ENCODE measurements at regions not wholly inside any gene's neighbourhood (a gene's known extent, or its start where the extent isn't known, plus 50 kb on each side); places are given as distances from the start of the nearest gene placed in this dataset.

DNA sequence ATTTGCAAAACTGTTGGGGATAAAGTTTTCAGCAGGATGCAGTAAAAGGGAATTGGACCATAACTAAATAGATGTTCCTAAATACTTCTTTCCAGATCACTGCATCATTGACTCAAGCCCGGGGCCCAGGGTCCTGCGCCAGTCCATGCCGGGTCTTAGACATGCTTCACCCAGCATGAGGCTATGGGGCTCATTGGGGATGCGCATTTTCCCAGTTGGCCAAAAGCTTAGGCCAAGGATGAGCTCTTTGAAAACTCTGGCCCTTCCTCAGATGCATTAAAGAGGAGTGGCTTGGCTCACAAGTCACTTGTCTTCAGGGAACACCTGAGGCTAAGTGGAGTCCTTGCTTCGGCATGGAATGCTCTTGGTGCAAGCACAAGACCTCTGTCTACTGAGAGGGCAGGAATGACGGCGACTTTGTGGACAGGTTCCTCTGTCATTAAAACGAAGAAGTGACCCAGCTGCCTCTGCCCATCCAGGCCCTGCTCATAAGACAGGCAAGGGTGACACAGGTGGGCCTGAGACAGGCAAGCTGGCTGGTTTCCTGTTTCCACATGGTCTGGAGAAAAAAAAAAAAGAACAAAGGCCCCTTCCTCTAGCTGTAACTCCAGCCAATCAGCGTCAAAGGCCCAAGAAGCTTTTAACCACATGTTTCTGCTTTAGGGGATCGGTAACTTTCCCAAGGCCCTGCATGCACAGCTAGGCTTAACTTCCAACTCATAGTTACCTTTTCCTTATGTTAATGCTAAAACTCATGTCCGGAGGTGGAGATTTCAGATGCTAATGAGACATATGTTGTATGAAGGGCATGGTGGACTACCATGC lies 81.4 kb upstream of the CDH4 start:
- TF ChIP-seq, protein P1, sequence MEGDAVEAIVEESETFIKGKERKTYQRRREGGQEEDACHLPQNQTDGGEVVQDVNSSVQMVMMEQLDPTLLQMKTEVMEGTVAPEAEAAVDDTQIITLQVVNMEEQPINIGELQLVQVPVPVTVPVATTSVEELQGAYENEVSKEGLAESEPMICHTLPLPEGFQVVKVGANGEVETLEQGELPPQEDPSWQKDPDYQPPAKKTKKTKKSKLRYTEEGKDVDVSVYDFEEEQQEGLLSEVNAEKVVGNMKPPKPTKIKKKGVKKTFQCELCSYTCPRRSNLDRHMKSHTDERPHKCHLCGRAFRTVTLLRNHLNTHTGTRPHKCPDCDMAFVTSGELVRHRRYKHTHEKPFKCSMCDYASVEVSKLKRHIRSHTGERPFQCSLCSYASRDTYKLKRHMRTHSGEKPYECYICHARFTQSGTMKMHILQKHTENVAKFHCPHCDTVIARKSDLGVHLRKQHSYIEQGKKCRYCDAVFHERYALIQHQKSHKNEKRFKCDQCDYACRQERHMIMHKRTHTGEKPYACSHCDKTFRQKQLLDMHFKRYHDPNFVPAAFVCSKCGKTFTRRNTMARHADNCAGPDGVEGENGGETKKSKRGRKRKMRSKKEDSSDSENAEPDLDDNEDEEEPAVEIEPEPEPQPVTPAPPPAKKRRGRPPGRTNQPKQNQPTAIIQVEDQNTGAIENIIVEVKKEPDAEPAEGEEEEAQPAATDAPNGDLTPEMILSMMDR (IDR thresholded peaks at IDR 0.05) = no peak
- no peak for TF ChIP-seq POLR2A (IDR thresholded peaks at IDR 0.05)

All from uterus (tissue), 2 donors.